ENCODE measurements at regions not wholly inside any gene's neighbourhood (a gene's known extent, or its start where the extent isn't known, plus 50 kb on each side); places are given as distances from the start of the nearest gene placed in this dataset.

GRCh38 chrX:118189628-118190027 lies 73.0 kb upstream of the KLHL13 start:
- POLR2A ChIA-PET (ENCODE audit: partially characterized antibody) = no interaction called here
- no peaks in the 10 kb centered on the region for H3K79me1 ChIP-seq (ENCODE audit: low read depth, low read length)
- H3K4me1 ChIP-seq (replicated peaks in 1 of 4; ENCODE audit: control insufficient read depth in 3 of 4, insufficient read depth in 4 of 4, low read length in 3 of 4) = no peaks in the 10 kb centered on the region
- no peak overlapping the region for H2AFZ ChIP-seq (ENCODE audit: low read length)
- H2BK15ac ChIP-seq (ENCODE audit: low read length) = no peak overlapping the region
- no peak overlapping the region for H2BK5ac ChIP-seq (ENCODE audit: low read depth, low read length)
- no peak overlapping the region for H4K91ac ChIP-seq (replicated peaks; ENCODE audit: insufficient read length, low read length)
- no peak overlapping the region for H3K4ac ChIP-seq (replicated peaks; ENCODE audit: insufficient read length, low read depth, low read length)
- DNase-seq (ENCODE audit: low read depth in 1 of 2, low spot score in 2 of 2) = no peak
- no peak overlapping the region for H3K9ac ChIP-seq (replicated peaks in 1 of 4; ENCODE audit: extremely low read depth in 1 of 4, low read depth in 3 of 4, low read length in 3 of 4)
- H3K18ac ChIP-seq (ENCODE audit: extremely low read depth, low read length) = no peak overlapping the region
- no peaks in the 10 kb centered on the region for H3K79me2 ChIP-seq (ENCODE audit: control insufficient read depth in 1 of 2, insufficient read depth in 2 of 2, low read length in 2 of 2)
- no peak overlapping the region for H3K56ac ChIP-seq (replicated peaks; ENCODE audit: insufficient read length, low read depth, low read length)
- no peaks in the 10 kb centered on the region for H4K20me1 ChIP-seq (replicated peaks in 1 of 2; ENCODE audit: control insufficient read depth in 1 of 2, insufficient read depth in 2 of 2, low read length in 2 of 2)
- H2AK5ac ChIP-seq (ENCODE audit: low read depth, low read length) = no peak overlapping the region
- TF ChIP-seq CHD2 (IDR thresholded peaks at IDR 0.05; ENCODE audit: low read length) = no peak
- TF ChIP-seq, protein P1, sequence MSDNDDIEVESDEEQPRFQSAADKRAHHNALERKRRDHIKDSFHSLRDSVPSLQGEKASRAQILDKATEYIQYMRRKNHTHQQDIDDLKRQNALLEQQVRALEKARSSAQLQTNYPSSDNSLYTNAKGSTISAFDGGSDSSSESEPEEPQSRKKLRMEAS (IDR thresholded peaks at IDR 0.05) = peak; percentile 62
- no peaks in the 10 kb centered on the region for H3K9me3 ChIP-seq (ENCODE audit: insufficient read depth in 2 of 2, low read depth in 1 of 2, low read length in 1 of 2)
- H3K4me2 ChIP-seq (ENCODE audit: insufficient read depth in 1 of 2, low read depth in 2 of 2, low read length in 2 of 2) = no peak overlapping the region
- H4K8ac ChIP-seq (ENCODE audit: extremely low read depth, insufficient read depth, low read length) = no peak overlapping the region
- H3K23me2 ChIP-seq (ENCODE audit: low read depth, low read length) = no peaks in the 10 kb centered on the region
- H2BK20ac ChIP-seq (ENCODE audit: low read length) = no peak overlapping the region
- no peak overlapping the region for H3K23ac ChIP-seq (ENCODE audit: insufficient read length)
- no peaks in the 10 kb centered on the region for H3K36me3 ChIP-seq (ENCODE audit: control insufficient read depth in 2 of 4, insufficient read depth in 4 of 4, low read length in 3 of 4)
- FAIRE-seq = no peak
- CTCF ChIA-PET (ENCODE audit: partially characterized antibody) = no interaction called here
- no peak overlapping the region for H2BK120ac ChIP-seq (replicated peaks; ENCODE audit: low read depth, low read length)
- no peak overlapping the region for H4K5ac ChIP-seq (ENCODE audit: insufficient read length, low read depth, low read length)
- H3K27me3 ChIP-seq (replicated peaks in 1 of 4; ENCODE audit: control insufficient read depth in 3 of 4, extremely low read depth in 1 of 4, insufficient read depth in 3 of 4, low read length in 3 of 4) = no peaks in the 10 kb centered on the region
- no peak overlapping the region for H3K4me3 ChIP-seq (ENCODE audit: extremely low read depth in 1 of 4, insufficient read depth in 2 of 4, low read depth in 3 of 4, low read length in 4 of 4)
- 69% methylated on average over 3 of the region's 3 CpGs; no CpG with 5 or more reads in 1 of the 2 experiments for WGBS, 2 experiments (ENCODE audit: extremely low coverage in 1 of 2, insufficient coverage in 1 of 2, insufficient read length in 1 of 2, insufficient replicate concordance in 2 of 2, low coverage in 1 of 2, low lambda C conversion rate in 2 of 2, missing lambda C conversion rate in 1 of 2)
- H2BK12ac ChIP-seq (ENCODE audit: low read depth, low read length) = no peak overlapping the region
- no peak overlapping the region for H3K14ac ChIP-seq (ENCODE audit: insufficient read length)
- H3K27ac ChIP-seq (ENCODE audit: low read depth, low read length) = no peak overlapping the region

Data from H1 (cell line).